Adipocyte (in vitro differentiated cells): ENCODE measurements at regions not wholly inside any gene's neighbourhood (a gene's known extent, or its start where the extent isn't known, plus 50 kb on each side); places are given as distances from the start of the nearest gene placed in this dataset.
A peak's percentile ranks its signal among the peaks of the same experiment; 100 is the strongest.
"Not testable (repeated sequence)": the region's sequence is repeated elsewhere in the genome, so short reads cannot be mapped to it uniquely, and the experiment has no call there.

Experiments
- DNase-seq: peaks from one replicate; pipeline ENCODE4 v3.0.0-alpha.2; 2015; ENCODE audit warnings: low read depth
- H3K27me3 ChIP-seq: replicated peaks from 2 replicates; pipeline ENCODE4 v1.7.0; 2013; ENCODE audit warnings: mild to moderate bottlenecking, low read length, moderate library complexity; ENCODE audit not compliant: control insufficient read depth, insufficient read depth
- H3K36me3 ChIP-seq: 2 replicates; pipeline ENCODE4 v1.7.0; 2013; ENCODE audit warnings: low read length, mild to moderate bottlenecking, moderate library complexity; ENCODE audit not compliant: control insufficient read depth, insufficient read depth, severe bottlenecking
- H3K4me1 ChIP-seq: 2 replicates; pipeline ENCODE4 v1.7.0; 2013; ENCODE audit warnings: mild to moderate bottlenecking, low read length, moderate library complexity; ENCODE audit not compliant: control insufficient read depth, insufficient read depth
- H3K4me3 ChIP-seq: 2 replicates; pipeline ENCODE4 v1.7.0; 2013; ENCODE audit warnings: mild to moderate bottlenecking, low read length, moderate library complexity
- H3K9ac ChIP-seq: 2 replicates; pipeline ENCODE4 v1.7.0; 2013; ENCODE audit warnings: mild to moderate bottlenecking, low read length, moderate library complexity
- H3K9me3 ChIP-seq: 2 replicates; pipeline ENCODE4 v1.7.0; 2013; ENCODE audit warnings: mild to moderate bottlenecking, low read length, moderate library complexity; ENCODE audit not compliant: control insufficient read depth

GRCh38 chr18:29383311-29384273 lies 1206.7 kb upstream of the CDH2 start:
- Histone ChIP-seq H3K27me3 (no peaks in the 10 kb centered on the region), H3K4me3 (no peak overlapping the region), H3K9ac (no peak overlapping the region), H3K9me3 (no peaks in the 10 kb centered on the region), H3K36me3 (no peaks in the 10 kb centered on the region), H3K4me1 (peaks cover 3% of the 10 kb centered on the region)
- no peak for DNase-seq

GRCh38 chr18:29378651-29379136 lies 1201.8 kb upstream of the CDH2 start:
- H3K27me3 ChIP-seq, result no peaks in the 10 kb centered on the region
- no peak for DNase-seq
- H3K4me3 ChIP-seq, result no peak overlapping the region
- H3K9me3 ChIP-seq, result peaks cover 5% of the 10 kb centered on the region
- peaks cover 5% of the 10 kb centered on the region for H3K4me1 ChIP-seq
- no peak overlapping the region for H3K9ac ChIP-seq
- no peaks in the 10 kb centered on the region for H3K36me3 ChIP-seq

- Histone ChIP-seq H3K9me3 (peaks cover 18% of the 10 kb centered on the region), H3K4me1 (peaks cover 5% of the 10 kb centered on the region), H3K4me3 (no peak overlapping the region), H3K9ac (no peak overlapping the region), H3K27me3 (no peaks in the 10 kb centered on the region), H3K36me3 (no peaks in the 10 kb centered on the region)
- no peak for DNase-seq
Measured at GRCh38 chr18:29377346-29377745, 1200.4 kb upstream of the CDH2 start.

- Histone ChIP-seq H3K4me3 (no peak overlapping the region), H3K36me3 (no peaks in the 10 kb centered on the region), H3K9me3 (peaks cover 22% of the 10 kb centered on the region), H3K4me1 (no peaks in the 10 kb centered on the region), H3K9ac (no peak overlapping the region), H3K27me3 (no peaks in the 10 kb centered on the region)
- DNase-seq, result no peak
Measured at GRCh38 chr18:29373000-29373399, 1196.1 kb upstream of the CDH2 start.

- H3K36me3 ChIP-seq, result no peaks in the 10 kb centered on the region
- H3K4me1 ChIP-seq, result no peaks in the 10 kb centered on the region
- H3K27me3 ChIP-seq, result no peaks in the 10 kb centered on the region
- no peaks in the 10 kb centered on the region for H3K9me3 ChIP-seq
- H3K9ac ChIP-seq, result no peak overlapping the region
- DNase-seq, result no peak
- no peak overlapping the region for H3K4me3 ChIP-seq
Measured at GRCh38 chr18:29361843-29362242, 1184.9 kb upstream of the CDH2 start.

- not testable (repeated sequence) for H3K27me3 ChIP-seq, DNase-seq, H3K4me1 ChIP-seq, H3K36me3 ChIP-seq, H3K9ac ChIP-seq, H3K9me3 ChIP-seq, H3K4me3 ChIP-seq
Measured at GRCh38 chr18:29360659-29361058, 1183.7 kb upstream of the CDH2 start.

- H3K4me1 ChIP-seq, H3K27me3 ChIP-seq, H3K9ac ChIP-seq, H3K36me3 ChIP-seq, DNase-seq, H3K4me3 ChIP-seq, H3K9me3 ChIP-seq: not testable (repeated sequence)
Measured at GRCh38 chr18:29359222-29359621, 1182.3 kb upstream of the CDH2 start.

- no peak overlapping the region for H3K9ac ChIP-seq
- no peak for DNase-seq
- H3K4me1 ChIP-seq, result no peaks in the 10 kb centered on the region
- H3K9me3 ChIP-seq, result peaks cover 17% of the 10 kb centered on the region
- H3K36me3 ChIP-seq, result no peaks in the 10 kb centered on the region
- no peak overlapping the region for H3K4me3 ChIP-seq
- no peaks in the 10 kb centered on the region for H3K27me3 ChIP-seq
Measured at GRCh38 chr18:29351171-29351570, 1174.2 kb upstream of the CDH2 start.

GRCh38 chr18:29328932-29329331 lies 1152.0 kb upstream of the CDH2 start:
- no peak overlapping the region for H3K9ac ChIP-seq
- H3K27me3 ChIP-seq, result no peaks in the 10 kb centered on the region
- no peak for DNase-seq

GRCh38 chr18:29326214-29326613 lies 1149.3 kb upstream of the CDH2 start:
- H3K4me3 ChIP-seq, result no peak overlapping the region
- H3K36me3 ChIP-seq, result no peaks in the 10 kb centered on the region
- no peak for DNase-seq

More at GRCh38 chr18:29328932-29329331, 1152.0 kb upstream of the CDH2 start:
- Histone ChIP-seq H3K36me3 (no peaks in the 10 kb centered on the region), H3K9me3 (peaks cover 18% of the 10 kb centered on the region), H3K4me1 (no peaks in the 10 kb centered on the region), H3K4me3 (no peak overlapping the region)

GRCh38 chr18:29321561-29321960 lies 1144.6 kb upstream of the CDH2 start:
- Histone ChIP-seq H3K4me3 (no peak overlapping the region), H3K27me3 (no peaks in the 10 kb centered on the region), H3K4me1 (no peaks in the 10 kb centered on the region), H3K9ac (no peak overlapping the region), H3K9me3 (no peaks in the 10 kb centered on the region), H3K36me3 (no peaks in the 10 kb centered on the region)
- peak; percentile 5 for DNase-seq

More at GRCh38 chr18:29326214-29326613, 1149.3 kb upstream of the CDH2 start:
- no peak overlapping the region for H3K9ac ChIP-seq
- H3K9me3 ChIP-seq, result peaks cover 15% of the 10 kb centered on the region
- H3K4me1 ChIP-seq, result no peaks in the 10 kb centered on the region
- H3K27me3 ChIP-seq, result no peaks in the 10 kb centered on the region
